Activated T-cell treated with anti-CD3 and anti-CD28 coated beads, Interleukin-2, amount 50 U/mL, for 4 hours (primary cell): ENCODE measurements at regions not wholly inside any gene's neighbourhood (a gene's known extent, or its start where the extent isn't known, plus 50 kb on each side); places are given as distances from the start of the nearest gene placed in this dataset.
"Not testable (repeated sequence)": the region's sequence is repeated elsewhere in the genome, so short reads cannot be mapped to it uniquely, and the experiment has no call there.

Source experiments
- ATAC-seq, 2 donors: fragments of 200-7000 bp; cut with Tn5 transposase; one replicate each; pipeline ENCODE4 v1.10.0; 2021
- DNase-seq: peaks from one replicate; pipeline ENCODE4 v3.0.0-alpha.2; 2020
- H3K27me3 Mint-ChIP-seq: one replicate; pipeline ENCODE4 v1.8.0; 2021; ENCODE audit warnings: low read depth, mixed read lengths
- H3K36me3 Mint-ChIP-seq: one replicate; pipeline ENCODE4 v1.8.0; 2022; ENCODE audit warnings: mixed read lengths; ENCODE audit not compliant: insufficient read depth
- H3K4me1 Mint-ChIP-seq: one replicate; pipeline ENCODE4 v1.8.0; 2021; ENCODE audit warnings: low read depth, mixed read lengths
- H3K4me3 Mint-ChIP-seq: one replicate; pipeline ENCODE4 v1.8.0; 2021; ENCODE audit warnings: mild to moderate bottlenecking, moderate library complexity, mixed read lengths
- H3K9me3 Mint-ChIP-seq: one replicate; pipeline ENCODE4 v1.8.0; 2021; ENCODE audit warnings: mixed read lengths

- DNase-seq (no peak), ATAC-seq (no peak)
- Mint-ChIP-seq H3K4me1 (no peaks in the 10 kb centered on the region), H3K36me3 (no peaks in the 10 kb centered on the region), H3K9me3 (no peaks in the 10 kb centered on the region), H3K4me3 (no peak overlapping the region), H3K27me3 (no peaks in the 10 kb centered on the region)
These were observed 96.8 kb upstream of the CSNK1A1L start for GRCh38 chr13:37202264-37202663.

DNA sequence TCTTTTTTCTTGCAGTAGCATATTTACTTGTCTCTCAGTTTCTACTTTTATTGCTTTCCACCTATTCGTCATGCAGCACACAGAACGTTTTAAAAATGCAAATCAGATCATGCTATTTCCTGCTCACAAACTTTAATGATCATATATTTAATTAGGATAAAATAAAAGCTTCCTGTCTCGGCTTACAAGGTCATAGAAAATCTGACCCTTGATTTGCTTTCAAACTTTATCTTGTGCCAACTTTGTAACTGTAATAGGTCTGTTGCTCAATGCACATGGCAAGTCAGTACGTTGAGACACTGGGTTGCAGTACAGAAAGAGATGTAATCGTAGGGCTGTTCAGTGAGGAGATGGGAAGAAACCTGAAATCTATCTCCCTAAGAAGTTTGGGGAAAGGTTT is 95.6 kb upstream of the CSNK1A1L start:
- ATAC-seq (no peak), DNase-seq (no peak)
- H3K4me1 Mint-ChIP-seq, result no peaks in the 10 kb centered on the region
- no peaks in the 10 kb centered on the region for H3K9me3 Mint-ChIP-seq
- no peaks in the 10 kb centered on the region for H3K36me3 Mint-ChIP-seq
- no peak overlapping the region for H3K4me3 Mint-ChIP-seq
- no peaks in the 10 kb centered on the region for H3K27me3 Mint-ChIP-seq

- Mint-ChIP-seq H3K9me3 (no peaks in the 10 kb centered on the region), H3K27me3 (no peaks in the 10 kb centered on the region), H3K4me1 (no peaks in the 10 kb centered on the region), H3K4me3 (no peak overlapping the region), H3K36me3 (no peaks in the 10 kb centered on the region)
- no peak for ATAC-seq
- DNase-seq, result no peak
These were observed 93.2 kb upstream of the CSNK1A1L start for GRCh38 chr13:37198629-37199028.

GRCh38 chr13:37195621-37196020 is 90.2 kb upstream of the CSNK1A1L start:
- DNase-seq (no peak), ATAC-seq (no peak)
- no peak overlapping the region for H3K4me3 Mint-ChIP-seq
- no peaks in the 10 kb centered on the region for H3K27me3 Mint-ChIP-seq
- no peaks in the 10 kb centered on the region for H3K36me3 Mint-ChIP-seq
- H3K9me3 Mint-ChIP-seq, result no peaks in the 10 kb centered on the region
- no peaks in the 10 kb centered on the region for H3K4me1 Mint-ChIP-seq

- ATAC-seq (no peak), DNase-seq (no peak)
- Mint-ChIP-seq H3K4me1 (no peaks in the 10 kb centered on the region), H3K4me3 (no peak overlapping the region), H3K27me3 (no peaks in the 10 kb centered on the region), H3K9me3 (peaks cover 8% of the 10 kb centered on the region), H3K36me3 (no peaks in the 10 kb centered on the region)
These were observed 89.0 kb upstream of the CSNK1A1L start for GRCh38 chr13:37194428-37194861.

- no peaks in the 10 kb centered on the region for H3K36me3 Mint-ChIP-seq
- H3K4me1 Mint-ChIP-seq, result no peaks in the 10 kb centered on the region
- no peak for ATAC-seq
- no peak overlapping the region for H3K4me3 Mint-ChIP-seq
- DNase-seq, result no peak
- H3K27me3 Mint-ChIP-seq, result no peaks in the 10 kb centered on the region
- H3K9me3 Mint-ChIP-seq, result peaks cover 8% of the 10 kb centered on the region
These were observed 87.5 kb upstream of the CSNK1A1L start for GRCh38 chr13:37192956-37193355.

- H3K4me3 Mint-ChIP-seq, result no peak overlapping the region
- DNase-seq, result no peak
- H3K9me3 Mint-ChIP-seq, result peaks cover 8% of the 10 kb centered on the region
- no peaks in the 10 kb centered on the region for H3K36me3 Mint-ChIP-seq
- no peak for ATAC-seq
- H3K4me1 Mint-ChIP-seq, result no peaks in the 10 kb centered on the region
- H3K27me3 Mint-ChIP-seq, result no peaks in the 10 kb centered on the region
These were observed 82.2 kb upstream of the CSNK1A1L start for GRCh38 chr13:37187621-37188020.

DNA sequence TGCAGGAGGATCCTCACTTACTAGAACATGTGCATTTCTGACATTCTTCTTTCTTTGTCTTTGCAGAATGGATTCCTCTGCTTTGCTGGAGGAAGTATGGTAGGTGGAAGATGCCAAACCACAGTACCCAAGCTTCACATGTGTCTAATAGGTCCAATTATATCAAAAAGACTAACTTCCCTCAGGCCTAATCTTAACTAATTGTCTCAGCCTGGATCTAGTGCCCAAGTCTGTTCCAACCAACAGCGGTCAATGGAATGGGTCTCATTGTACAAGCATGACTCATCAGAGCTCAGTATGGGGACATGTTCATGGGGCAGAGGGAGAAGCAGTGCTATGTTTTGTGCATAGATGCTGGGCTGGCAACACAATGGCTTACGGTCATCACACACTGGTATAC is 81.6 kb upstream of the CSNK1A1L start:
- DNase-seq, result no peak
- Mint-ChIP-seq H3K9me3 (peaks cover 8% of the 10 kb centered on the region), H3K36me3 (no peaks in the 10 kb centered on the region), H3K4me3 (no peak overlapping the region), H3K27me3 (no peaks in the 10 kb centered on the region), H3K4me1 (no peaks in the 10 kb centered on the region)
- no peak for ATAC-seq

DNA sequence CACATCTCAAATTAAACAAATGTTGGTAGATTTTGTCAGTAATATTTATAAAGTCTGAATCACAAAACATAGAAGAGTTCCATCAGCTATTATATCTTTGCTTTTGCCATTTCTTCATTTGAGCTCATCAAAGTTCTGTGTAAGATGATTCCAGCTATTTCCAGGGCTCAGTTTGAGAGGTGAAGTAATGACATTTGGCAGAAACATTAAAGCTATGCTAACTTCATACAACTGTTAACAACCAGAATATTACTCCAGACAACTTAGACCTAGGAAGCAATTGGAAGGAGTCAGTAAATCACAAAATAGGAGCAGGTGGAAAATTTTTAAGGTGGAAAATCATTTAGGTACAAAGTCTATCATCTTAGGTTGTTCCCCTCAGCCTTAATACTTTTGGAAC is 76.2 kb upstream of the CSNK1A1L start:
- Mint-ChIP-seq H3K9me3 (no peaks in the 10 kb centered on the region), H3K4me3 (no peak overlapping the region), H3K27me3 (no peaks in the 10 kb centered on the region), H3K36me3 (no peaks in the 10 kb centered on the region), H3K4me1 (no peaks in the 10 kb centered on the region)
- no peak for DNase-seq
- no peak for ATAC-seq

DNA sequence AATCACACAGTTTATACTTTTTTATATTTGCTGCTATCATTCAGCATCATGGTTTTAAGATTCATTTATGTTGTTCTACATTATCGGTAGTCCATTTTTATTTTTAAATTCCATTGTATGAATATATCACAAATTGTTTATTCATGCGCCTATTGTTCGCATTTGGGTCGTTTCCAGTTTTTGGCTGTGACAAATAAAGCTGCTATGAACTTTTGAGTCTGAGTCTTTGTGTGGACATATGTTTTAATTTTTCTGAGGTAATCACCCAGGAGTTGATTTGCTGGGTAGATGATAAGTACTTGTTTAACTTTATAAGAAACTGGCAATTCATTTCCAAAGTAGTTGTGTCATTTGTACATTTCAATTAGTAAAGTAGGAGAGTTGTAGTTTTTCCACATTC is 74.2 kb upstream of the CSNK1A1L start:
- ATAC-seq, result no peak
- H3K36me3 Mint-ChIP-seq, result no peaks in the 10 kb centered on the region
- H3K27me3 Mint-ChIP-seq, result no peaks in the 10 kb centered on the region
- DNase-seq, result no peak
- H3K9me3 Mint-ChIP-seq, result no peaks in the 10 kb centered on the region
- no peaks in the 10 kb centered on the region for H3K4me1 Mint-ChIP-seq
- no peak overlapping the region for H3K4me3 Mint-ChIP-seq

- Mint-ChIP-seq H3K27me3 (no peaks in the 10 kb centered on the region), H3K4me3 (no peak overlapping the region), H3K9me3 (no peaks in the 10 kb centered on the region), H3K36me3 (no peaks in the 10 kb centered on the region), H3K4me1 (no peaks in the 10 kb centered on the region)
- DNase-seq (no peak), ATAC-seq (no peak)
These were observed 71.7 kb upstream of the CSNK1A1L start for GRCh38 chr13:37177125-37177524.

GRCh38 chr13:37175996-37176395 is 70.5 kb upstream of the CSNK1A1L start:
- Mint-ChIP-seq H3K4me3 (no peak overlapping the region), H3K27me3 (no peaks in the 10 kb centered on the region), H3K36me3 (no peaks in the 10 kb centered on the region), H3K4me1 (no peaks in the 10 kb centered on the region), H3K9me3 (no peaks in the 10 kb centered on the region)
- DNase-seq (no peak), ATAC-seq (no peak)

- ATAC-seq, result no peak
- H3K4me1 Mint-ChIP-seq, result no peaks in the 10 kb centered on the region
These were observed 67.8 kb upstream of the CSNK1A1L start for GRCh38 chr13:37173214-37173613.

DNA sequence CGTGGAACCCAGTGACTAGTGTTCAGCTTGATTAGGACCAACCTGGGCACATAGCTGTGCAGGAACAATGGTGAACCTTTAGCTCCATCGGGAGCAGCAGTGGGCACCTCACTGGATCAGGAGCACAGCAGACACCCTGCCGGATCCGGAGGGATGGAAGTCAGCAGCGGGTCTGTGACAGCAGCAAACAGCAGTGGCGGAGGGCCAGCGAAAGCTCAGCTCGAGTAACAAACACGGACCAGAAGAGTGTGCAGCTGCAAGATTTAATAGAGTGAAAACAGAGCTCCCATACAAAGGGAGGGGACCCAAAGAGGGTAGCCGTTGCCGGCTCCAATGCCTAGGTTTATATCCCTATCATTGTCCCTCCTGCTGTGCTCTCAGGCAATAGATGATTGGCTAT is 66.8 kb upstream of the CSNK1A1L start:
- not testable (repeated sequence) for H3K4me1 Mint-ChIP-seq, DNase-seq, H3K36me3 Mint-ChIP-seq, ATAC-seq, H3K27me3 Mint-ChIP-seq, H3K9me3 Mint-ChIP-seq, H3K4me3 Mint-ChIP-seq

More at GRCh38 chr13:37173214-37173613, 67.8 kb upstream of the CSNK1A1L start:
- H3K4me3 Mint-ChIP-seq, result no peak overlapping the region
- no peak for DNase-seq
- no peaks in the 10 kb centered on the region for H3K27me3 Mint-ChIP-seq
- H3K9me3 Mint-ChIP-seq, result no peaks in the 10 kb centered on the region
- no peaks in the 10 kb centered on the region for H3K36me3 Mint-ChIP-seq

DNA sequence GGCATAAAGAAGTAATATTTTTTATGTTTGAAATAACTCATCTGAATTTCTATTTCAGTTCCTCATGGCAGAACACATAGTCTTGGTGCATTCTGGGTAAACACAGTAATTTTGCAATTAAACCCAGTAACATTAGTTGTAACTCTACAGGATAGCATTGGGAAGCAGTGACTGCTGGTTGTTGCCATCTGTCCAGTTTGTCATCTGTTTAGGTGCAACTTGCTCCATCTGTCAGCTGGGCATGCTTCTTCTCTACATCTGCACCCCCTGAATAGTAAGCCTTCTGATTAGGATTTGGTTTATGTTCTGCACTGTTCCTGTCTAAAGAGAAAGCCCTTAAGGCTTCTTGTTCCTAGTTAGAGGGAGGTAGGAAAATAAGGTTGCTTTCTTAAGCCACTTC is 63.5 kb upstream of the CSNK1A1L start:
- no peaks in the 10 kb centered on the region for H3K9me3 Mint-ChIP-seq

DNA sequence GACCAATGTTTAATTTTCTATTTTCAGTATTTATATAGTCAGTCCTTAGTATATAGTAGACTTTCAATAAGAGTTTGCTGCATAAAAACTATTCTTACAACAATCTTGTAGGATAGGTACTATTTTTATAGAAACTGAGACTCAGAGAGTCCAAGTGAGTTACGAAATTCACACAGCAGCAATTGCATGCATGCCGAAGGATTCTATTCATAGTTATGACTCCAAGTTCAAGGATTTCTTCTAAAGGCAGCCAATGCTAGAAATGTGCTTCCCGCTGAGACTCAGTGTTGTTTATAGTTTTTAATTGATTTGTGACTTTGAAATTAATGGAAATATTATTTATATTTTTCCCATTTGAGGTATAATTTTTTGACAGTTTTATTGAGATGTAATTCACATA is 62.7 kb upstream of the CSNK1A1L start:
- no peak for ATAC-seq
- Mint-ChIP-seq H3K27me3 (no peaks in the 10 kb centered on the region), H3K4me3 (no peak overlapping the region), H3K36me3 (no peaks in the 10 kb centered on the region), H3K9me3 (no peaks in the 10 kb centered on the region), H3K4me1 (no peaks in the 10 kb centered on the region)
- no peak for DNase-seq

More for the DNA sequence above, 63.5 kb upstream of the CSNK1A1L start:
- no peaks in the 10 kb centered on the region for H3K27me3 Mint-ChIP-seq
- no peak overlapping the region for H3K4me3 Mint-ChIP-seq
- no peaks in the 10 kb centered on the region for H3K36me3 Mint-ChIP-seq
- no peak for DNase-seq
- H3K4me1 Mint-ChIP-seq, result no peaks in the 10 kb centered on the region
- ATAC-seq, result no peak
